NCI-H345 treated with DMSO at 0.1 percent for 48 hours (cell line): ENCODE measurements at regions not wholly inside any gene's neighbourhood (a gene's known extent, or its start where the extent isn't known, plus 50 kb on each side); places are given as distances from the start of the nearest gene placed in this dataset.

Experiments used
- DNase-seq: peaks from one replicate; lab custom pipeline; 2025; ENCODE audit not compliant: unreplicated experiment; lab: John Stamatoyannopoulos, UW

DNA sequence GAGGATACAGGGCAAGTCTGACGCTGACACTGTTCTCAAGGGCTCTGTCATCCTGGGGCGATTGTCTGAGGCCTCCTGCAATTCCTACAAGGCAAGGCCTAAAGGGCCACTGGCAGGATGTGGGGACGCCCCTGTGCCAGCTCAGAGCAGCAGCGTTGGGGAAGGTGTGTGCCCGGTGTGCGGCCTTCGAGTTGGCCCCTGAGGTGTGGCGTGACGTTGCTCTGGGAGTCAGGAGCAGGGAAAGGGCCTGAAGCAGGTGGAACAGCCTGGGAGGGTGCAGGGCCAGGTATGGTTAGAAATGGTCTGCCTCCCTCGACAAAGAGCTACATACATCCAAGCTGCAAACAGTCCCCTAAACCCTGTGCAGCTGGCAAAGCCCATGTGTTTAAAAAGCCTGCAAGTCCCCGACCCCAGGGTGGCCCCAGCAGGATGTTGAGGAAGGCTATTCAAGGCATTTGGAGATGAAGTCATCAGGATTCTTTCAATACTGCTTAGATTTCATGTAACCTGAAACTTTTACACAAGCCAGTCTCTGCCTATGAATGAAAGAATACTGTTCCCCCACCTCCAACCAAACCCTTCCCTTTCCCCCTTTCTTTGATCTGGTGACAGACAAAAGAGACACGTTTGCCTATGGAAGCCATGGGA, 142.5 kb upstream of the TNS3 start:
- DNase-seq = peak; percentile 46

DNA sequence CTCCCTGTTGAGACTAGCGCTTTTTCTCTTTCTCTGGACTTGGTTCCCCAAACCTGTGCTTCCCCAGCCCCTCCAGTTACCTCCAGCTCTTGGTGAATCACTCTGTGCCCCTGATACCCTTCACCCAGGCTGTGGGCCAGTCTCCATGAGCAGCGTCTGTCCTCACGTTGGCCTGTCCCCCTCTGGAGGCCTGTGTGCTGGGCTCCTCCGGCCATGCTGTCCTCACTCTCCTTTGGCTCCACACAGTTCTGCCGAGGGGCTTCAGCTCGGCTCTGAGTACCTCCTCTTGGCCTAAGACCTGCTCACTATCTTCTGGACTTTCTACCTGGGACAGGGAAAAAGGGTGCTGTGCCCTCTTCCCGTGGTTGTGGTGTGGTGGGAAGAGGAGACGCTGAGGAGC, 140.2 kb upstream of the TNS3 start:
- DNase-seq = no peak

DNA sequence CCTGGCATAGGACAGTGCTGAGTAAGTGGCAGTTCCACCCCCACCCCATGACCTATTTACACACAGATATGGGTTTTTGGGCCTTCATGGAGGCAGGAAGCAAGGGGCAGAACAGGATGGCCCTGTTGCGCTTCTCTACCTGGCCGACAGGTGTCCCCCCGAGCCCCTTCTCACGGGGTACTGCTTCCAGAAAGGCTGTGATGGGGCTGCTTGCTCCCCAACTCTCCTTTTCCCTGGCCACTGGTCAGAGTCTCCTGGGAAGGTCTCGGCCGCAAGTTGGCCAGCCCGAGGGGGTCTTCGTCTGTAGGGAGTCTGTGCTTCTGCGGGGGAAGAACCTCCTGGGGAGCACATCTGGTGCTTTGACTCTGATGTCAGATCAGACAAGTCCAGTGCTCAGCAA, 139.8 kb upstream of the TNS3 start:
- no peak for DNase-seq

DNA sequence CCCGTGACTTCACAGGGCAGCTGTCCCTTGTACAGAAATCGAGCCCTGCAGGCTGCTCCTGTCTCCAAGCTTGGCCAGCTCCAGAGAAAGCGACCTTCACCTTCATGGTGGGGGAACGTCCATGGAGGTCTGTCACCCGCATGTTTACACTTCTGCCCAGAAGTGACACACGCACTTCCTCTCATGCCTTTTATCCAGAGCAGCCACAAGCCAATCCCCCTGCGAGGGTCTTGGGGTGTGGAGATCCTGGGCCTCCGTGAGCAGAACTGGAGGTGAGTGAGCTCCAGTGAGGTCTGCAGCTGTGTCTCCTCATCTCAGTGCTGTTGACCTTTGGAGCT, 139.0 kb upstream of the TNS3 start:
- no peak for DNase-seq

- DNase-seq = no peak
Measured at GRCh38 chr7:47720141-47720906, 138.4 kb upstream of the TNS3 start.

DNA sequence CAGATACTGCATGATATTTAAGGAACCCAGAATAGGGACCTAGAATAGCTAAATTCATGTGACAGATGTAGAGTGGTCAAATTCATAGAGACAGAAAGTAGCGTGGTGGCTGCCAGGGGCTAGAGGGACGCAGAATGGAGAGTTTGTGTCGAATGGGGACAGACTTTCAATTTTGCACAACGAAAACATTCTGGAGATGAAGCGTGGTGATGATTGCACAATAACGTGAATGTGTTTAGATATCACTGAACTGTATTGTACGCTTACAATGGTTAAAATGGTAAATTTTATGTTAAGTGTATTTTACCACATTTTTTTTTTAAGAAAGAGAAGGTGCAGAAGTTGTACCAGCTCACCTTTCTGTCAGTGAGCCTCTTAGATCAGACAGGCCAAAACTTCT, 137.8 kb upstream of the TNS3 start:
- no peak for DNase-seq

DNA sequence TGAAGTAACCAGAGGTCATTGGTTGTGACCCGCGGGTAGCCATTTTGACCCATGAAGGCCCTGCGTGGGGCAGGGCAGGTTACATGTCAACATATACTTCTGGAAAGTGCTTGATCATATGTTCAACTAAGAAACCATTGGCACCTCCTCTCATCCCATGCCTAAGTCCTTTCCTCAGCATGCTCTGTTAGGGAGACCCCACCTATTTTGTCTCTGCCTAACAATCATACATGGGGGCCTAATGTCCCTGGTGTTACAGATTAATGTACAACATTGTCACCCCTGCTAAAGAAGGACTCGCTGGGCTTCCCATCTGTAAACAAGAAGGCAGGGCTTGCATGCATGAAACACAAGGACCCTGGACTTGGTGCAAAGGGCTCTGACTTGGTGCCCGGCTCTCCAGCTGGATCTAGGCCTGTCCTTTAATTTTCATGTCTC, 133.7 kb upstream of the TNS3 start:
- no peak for DNase-seq

DNA sequence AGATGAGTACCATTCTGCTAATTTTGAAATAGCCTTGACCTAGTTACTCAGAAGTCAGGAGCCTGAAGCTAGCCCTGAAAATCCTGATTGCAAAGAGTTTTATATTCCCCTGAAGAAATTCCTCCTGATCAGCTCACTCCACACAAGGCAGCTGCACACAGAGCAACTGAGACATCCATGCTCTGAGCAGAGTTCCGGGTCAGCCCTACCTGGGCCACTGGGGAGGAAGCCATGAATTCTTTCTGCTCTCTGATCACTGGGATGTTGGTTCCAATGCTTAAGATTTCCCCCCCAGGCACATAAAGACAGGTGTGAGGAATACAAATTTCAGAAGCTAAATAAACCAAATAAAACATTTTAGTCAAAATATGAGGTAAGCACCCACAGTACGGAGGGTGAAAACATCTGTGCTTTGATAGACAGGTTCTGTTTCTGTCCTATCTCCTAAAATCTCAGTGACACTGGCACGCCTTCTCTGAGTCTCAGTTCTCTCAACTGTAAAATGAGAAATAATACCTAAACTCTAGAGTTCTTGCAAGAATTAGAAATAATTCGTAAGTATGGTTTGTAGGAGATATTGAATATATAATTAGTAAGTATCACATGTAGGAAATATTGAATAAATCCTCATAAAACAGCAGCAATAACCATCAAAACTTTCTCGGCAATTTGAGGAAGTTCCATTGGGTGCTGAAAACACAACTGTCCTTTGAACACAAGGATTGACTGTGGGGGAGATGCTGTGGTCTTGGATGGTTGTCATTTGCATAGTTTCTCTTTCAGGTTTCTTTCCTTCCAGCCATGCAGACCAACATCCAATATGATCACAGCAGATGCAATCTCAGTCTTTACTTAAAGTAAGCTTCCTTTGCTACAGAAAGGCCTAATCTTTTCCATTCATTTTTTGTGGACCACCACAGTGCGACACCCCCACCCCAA, 133.0 kb upstream of the TNS3 start:
- DNase-seq = no peak

DNA sequence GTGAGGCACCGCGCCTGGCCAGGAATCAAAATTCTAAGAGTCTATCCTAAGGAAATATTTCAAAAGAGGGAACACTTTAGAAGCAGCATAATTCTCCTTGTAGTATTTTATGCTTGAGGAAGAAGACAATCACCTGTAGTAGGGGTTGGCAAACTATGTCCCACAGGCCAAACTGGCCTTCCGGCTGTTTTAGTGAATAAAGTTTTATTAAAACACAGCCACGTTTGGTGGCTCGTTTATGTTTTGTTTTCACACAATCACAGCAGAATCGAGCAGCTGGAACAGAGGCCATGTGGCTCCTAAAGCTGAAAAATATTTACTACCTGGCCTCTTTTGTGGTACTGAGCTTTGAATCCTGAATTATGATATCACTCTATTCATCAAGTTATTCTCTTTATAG, 131.7 kb upstream of the TNS3 start:
- no peak for DNase-seq

DNA sequence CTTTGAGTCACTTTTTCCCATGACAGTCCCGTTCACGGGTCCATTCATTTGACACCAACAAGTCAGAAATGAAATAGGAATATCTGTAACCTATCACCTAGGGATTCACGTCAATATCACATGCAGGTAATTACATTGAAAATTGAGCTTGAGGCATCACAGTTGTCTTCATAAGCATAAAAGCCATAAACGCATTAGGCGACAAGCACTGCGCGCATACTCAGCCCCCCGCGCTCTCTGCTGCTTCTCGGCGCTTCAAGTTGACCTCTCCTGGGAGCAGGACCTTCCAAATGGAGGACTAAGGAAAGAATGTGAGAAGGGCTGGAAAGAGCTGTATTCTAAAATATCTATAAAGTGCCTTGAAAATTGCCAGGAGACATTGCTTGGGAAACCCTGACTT, 130.5 kb upstream of the TNS3 start:
- DNase-seq = no peak

GRCh38 chr7:47711776-47712175, 129.9 kb upstream of the TNS3 start:
- no peak for DNase-seq

DNA sequence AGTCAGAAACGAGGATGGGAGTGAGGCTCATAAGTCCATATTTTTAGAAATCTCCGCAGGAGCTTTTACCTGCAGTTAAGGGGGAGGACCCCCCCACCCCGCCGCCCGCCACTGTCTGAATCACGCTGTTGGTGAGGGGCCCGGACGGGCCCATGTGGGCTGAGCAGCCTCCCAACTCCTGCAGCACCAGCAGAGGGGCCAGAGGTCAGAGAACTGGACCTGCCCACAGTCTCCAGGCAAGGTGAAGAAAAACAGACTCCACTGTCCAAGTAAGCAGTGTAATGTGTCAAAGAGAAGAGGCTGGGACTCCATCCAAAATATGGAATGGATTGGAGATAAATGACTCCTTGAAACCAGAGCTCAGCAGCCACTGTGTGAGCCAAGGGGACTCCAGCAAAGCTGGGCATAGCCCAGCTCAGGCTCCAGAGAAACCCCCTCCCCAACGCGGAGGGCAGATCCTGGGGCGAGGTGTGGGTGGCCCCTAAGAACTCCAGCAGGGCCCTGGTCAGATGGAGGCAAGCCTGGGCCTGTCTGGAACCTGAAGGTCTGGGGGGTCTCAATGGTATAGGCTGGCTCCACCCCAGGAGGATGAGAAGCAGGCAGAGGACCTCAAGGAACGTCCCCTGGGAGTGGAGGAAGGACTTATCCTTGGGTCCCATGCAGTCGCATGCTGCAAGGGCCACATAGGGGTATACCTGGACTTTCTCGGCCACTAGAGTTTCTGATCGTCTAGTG, 128.5 kb upstream of the TNS3 start:
- no peak for DNase-seq

GRCh38 chr7:47709451-47709850, 127.5 kb upstream of the TNS3 start:
- no peak for DNase-seq

DNA sequence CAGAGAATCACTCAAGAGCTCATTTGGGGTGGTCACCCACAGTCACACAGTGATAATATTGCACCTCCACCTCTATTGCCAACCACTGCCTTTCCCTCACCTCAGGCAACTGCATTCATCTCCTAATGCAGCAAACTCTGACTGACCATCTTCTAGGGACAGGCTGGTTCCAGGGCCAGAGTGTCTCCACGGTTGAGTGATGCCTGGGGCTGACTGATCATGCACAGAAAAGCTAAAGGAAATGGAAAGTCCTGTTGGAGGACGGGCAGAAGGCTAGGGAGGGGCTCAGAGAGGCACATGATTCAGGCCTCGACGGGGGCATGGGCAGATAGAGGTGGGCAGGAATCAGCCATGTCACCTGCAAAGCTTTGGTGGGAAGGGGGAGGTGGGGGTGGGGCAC, 127.1 kb upstream of the TNS3 start:
- DNase-seq = no peak

- no peak for DNase-seq
Measured at GRCh38 chr7:47707583-47707982, 125.7 kb upstream of the TNS3 start.

GRCh38 chr7:47704936-47705335, 123.0 kb upstream of the TNS3 start:
- no peak for DNase-seq

- no peak for DNase-seq
Measured at GRCh38 chr7:47702080-47702479, 120.2 kb upstream of the TNS3 start.

DNA sequence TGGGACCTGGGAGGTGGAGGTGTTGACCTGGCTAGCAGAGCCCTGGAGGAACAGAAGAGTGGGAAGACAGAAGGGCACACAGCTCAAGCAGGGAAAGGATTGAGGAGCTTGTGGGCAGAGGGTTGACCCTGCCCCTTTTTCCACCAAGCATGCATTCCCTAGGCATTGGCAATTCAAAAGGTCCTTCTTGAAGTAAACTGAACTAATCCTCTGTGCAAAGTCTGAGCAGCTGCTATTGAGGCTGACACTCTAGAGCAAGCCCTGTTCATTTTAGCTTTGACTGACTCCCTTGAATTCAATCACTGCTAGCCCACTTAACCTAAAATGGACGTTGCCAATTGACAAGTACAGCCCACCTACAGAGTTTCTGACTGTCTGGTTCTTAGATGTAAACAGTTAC, 116.5 kb upstream of the TNS3 start:
- no peak for DNase-seq

DNA sequence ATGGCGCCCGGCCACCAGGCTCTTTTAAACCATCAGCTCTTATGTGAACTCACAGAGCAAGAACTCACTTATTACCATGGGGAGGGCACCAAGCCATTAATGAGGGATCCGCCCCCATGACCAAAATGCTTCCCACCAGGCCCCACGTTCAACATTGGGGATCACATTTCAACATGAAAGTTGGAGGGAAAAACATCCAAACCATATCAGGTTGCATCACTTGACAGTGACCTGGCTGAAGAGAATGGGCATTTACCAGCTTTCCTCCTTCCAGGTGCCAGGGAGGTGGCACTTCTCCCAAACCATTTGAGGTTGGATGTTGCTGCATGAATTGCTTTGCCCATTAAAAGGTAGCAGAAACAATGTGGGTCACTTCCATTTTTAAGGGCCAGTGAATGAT, 115.6 kb upstream of the TNS3 start:
- DNase-seq = no peak

- DNase-seq = no peak
Measured at GRCh38 chr7:47696152-47696710, 114.3 kb upstream of the TNS3 start.

- DNase-seq = no peak
Measured at GRCh38 chr7:47693216-47693615, 111.3 kb upstream of the TNS3 start.
